NCI-H2227 treated with DMSO at 0.1 percent for 48 hours (cell line): ENCODE measurements at regions not wholly inside any gene's neighbourhood (a gene's known extent, or its start where the extent isn't known, plus 50 kb on each side); places are given as distances from the start of the nearest gene placed in this dataset.

Source experiments
- DNase-seq: peaks from one replicate; lab custom pipeline; 2025; lab: John Stamatoyannopoulos, UW

DNA sequence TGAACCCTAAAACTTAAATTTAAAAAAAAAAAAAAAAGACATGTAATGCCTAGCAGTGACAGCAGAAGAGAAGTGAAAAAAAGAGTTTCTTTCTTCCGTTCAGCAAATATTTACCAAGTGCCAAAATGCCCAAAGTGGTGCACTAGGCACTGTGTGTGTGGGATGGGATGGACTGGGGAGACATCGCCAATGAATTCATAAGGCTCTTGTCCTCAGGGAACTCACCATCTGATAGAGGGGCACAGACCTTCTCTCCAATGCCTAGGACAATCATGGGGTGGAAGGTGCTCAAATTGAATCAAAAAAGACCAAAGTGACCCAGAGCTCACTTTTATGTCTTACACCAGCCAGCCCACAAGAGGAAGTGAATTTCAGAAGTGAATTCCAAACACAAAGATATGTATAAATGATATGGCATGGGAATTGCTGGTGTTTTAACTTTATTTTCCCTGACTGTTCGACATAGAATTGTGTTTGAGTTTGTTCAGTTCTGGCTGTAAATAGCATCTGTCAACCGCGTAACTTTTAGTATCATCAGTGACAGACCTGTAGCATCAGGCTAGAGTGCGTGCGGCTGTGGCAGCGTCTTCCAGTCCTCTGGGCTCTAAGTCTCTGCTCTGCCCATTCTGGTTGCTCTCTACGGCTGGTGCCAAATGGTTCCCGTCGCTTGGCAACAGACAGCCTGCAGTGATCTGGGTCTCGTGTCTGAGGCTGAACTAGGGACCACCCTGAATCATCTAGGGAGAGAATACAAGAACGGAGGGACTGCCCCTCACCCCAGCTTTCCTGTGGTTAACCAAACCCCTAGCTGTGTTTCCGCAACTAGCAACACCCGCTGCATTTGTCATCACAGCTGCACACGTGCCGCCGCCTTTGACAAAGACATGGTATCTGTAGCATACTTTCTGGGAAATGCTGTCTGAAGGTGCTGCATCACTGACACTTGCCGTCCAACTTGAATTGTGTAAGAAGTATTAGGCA is 154.0 kb upstream of the THBS1 start:
- DNase-seq: peak; percentile 1

DNA sequence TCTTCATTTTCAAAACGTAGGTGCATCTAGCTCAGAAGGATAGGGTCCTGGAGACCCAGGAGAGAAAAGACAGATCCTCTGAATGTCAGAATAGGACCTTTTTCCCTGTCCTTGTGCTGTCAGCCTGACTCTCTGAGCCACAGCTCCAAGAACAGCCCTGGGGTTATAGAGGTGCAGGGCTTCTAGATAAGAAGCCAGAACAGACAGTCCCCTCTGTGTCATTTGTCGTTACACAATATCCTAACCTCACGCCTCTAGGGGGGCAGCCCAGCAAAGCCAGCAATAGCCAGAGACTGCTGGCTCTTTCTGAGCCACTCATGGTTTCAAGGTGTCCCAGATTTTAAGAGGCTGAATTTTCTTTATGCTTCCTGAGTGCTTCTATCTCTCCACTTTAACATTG is 153.2 kb upstream of the THBS1 start:
- DNase-seq: no peak

DNA sequence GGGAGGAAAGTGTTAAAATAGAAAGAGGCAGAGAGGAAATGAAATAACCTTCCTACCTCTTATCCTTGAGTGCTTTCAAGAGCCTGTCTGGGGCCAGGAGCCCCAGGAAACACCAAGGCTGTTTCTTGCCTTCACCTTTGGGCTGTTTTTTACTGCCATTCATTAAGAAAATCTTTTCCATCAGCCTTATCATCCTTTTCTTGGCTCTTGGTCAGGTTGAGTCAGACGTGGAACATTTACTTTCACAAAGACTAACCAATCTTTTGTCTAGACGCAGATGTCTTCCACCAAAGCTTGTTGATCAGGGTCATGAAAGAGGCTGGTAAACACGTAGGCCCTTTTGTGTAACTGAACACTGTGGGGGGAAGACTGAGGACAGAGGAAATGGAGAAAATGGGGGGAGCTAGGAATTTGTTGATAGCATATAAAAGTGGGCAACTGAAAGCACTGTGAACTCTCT is 151.0 kb upstream of the THBS1 start:
- DNase-seq: no peak

DNA sequence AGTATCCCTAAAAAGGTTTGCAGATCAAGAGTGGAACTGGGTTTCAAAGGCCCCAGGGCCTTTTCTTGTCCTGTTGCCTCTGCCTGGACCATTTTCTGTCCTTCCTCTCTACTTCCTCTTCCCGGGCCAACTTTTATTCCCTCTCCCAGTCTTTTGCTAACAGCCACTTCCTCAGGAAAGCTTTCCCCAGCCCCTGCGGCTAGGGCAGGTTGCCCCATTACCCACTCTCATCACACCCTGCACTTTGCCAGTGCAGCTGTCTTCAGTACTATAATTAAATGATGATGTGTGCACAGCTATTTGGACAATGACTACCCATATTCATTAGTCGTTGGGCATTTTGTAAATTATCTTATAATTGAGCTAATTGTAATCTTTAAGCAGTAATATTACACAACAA is 150.5 kb upstream of the THBS1 start:
- no peak for DNase-seq

DNA sequence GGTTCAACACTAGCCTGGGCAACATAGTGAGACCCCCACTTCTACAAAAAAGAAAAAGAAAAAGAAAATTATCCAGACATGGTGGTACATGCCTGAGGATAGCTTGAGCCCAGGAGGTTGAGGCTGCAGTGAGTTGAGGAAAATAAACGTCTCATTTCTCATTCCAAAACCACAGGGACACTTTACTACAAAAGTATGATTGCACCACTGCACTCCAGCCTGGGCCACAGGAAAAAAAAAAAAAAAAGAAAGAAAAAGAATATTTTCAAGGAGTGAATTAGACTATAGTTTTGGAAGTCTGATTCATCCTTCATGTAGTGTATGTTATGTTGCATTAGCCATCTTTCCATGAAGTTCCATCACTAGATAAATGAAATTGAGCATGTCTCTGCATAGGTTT is 149.5 kb upstream of the THBS1 start:
- no peak for DNase-seq

DNA sequence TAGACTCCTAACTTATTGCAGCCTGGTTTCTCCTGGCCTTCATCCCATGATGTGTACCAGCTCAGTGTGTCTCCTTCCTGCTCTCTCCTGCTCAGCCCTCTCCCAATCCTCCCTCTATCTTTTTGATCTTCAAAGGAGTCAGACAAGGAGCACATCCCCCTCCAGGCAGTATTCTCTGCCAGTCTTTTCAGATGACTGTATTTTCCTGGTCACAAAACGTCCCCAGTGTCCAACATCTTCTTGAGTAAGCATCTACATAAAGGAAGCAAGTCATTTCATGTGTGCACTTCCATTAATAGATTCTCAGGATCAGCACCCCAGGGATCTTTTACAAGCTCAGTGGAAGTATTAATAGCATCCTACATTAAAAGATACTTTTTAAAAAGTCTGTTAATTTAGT is 148.9 kb upstream of the THBS1 start:
- DNase-seq: no peak

DNA sequence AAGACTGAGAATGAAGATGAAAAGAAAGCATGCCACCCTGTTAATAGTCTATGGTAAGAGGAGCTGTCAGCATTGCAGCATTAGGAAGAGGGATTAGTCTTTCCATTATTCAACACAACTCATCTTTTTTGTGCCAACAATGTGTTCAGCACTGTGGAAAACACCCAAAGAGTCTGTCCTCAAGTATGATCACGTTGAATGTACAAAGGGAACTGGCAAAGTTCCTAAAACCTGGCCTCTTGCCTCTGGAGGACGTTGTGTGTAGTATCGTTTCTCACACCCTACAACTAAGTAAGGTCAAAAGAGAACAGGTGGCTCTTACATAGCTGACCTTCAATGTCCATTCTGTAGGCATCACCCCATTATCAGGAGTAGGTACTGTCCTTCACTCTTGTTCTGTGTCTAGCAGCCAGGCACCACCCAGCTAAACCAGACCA is 147.9 kb upstream of the THBS1 start:
- no peak for DNase-seq

DNA sequence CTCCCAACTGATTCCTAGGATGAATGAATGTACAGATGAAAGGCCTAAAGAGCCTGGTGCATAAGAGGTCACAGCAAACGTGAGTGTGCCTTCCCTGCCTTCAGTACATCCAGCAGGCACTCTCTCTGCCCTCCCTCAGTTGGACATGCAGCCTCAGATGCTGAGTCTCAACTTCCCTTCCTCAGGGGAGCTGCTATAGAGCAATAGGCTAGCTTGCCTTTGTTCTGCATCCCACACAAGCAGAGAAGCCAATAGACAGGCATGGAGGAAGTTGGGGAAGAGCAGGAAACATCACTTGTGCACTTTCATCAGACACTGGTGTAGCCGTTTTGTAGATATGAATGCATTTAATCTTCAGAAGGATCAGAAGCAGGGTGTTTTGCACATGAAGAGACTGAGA is 147.5 kb upstream of the THBS1 start:
- DNase-seq: no peak

DNA sequence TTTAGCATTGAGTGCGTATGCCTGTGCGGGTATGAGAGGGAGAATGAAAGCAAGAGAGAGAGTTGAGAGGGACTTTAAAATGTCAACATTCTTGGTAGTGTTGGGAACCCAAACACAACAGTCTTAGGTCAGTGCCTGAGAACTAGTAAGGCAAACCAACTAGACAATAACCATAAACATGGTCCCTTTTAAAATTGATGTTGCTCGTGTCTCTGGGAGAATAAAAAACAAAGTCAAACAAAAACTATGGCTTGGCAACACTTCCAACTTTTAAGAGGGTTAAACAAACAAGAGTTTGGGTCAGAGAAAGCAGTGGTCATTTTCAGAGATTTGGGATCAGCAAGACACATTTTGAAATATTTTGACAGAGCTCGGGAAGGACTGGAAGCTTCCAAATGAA is 146.7 kb upstream of the THBS1 start:
- DNase-seq: no peak

DNA sequence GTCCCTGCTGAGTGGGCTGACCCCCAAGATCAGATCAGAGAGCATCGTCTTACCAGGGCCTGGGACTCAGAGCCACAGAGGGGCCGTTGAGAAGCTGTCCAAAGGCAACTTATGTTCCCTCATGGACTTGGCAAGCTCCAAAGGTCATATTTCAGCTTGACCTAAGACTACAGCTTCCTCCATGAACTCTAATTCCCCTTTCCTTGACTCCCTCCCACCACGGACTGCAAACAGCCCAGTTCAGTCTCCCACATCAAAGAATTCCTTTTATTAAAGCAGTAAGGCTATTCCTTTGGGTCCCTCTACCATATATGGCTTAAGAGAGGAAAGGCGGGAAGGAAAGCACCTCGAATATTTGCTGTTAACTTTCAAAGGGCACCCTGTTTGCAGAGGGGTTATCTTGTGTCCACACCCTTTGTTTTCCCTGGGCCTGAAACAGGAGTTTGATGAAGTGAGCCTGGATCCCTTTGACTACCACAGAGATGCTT is 146.1 kb upstream of the THBS1 start:
- no peak for DNase-seq

DNA sequence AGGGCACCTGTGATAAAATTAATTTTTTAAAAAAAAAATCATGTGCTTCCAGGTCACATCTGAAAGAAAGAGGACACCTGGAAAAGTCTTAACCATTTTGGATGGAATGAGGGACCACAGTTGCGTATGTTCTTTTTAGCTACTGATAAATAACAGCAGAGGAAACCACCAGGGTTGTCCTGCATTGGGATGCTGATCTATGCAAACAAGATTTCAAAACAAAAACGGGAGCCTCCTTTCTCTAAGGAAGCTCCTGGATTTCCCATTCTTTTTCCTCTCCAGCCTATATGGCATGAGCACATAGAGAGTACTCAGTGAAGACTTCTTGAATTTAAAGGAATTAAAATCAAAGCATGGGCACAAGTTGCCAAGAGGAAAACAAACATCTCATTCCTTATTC is 145.6 kb upstream of the THBS1 start:
- no peak for DNase-seq

DNA sequence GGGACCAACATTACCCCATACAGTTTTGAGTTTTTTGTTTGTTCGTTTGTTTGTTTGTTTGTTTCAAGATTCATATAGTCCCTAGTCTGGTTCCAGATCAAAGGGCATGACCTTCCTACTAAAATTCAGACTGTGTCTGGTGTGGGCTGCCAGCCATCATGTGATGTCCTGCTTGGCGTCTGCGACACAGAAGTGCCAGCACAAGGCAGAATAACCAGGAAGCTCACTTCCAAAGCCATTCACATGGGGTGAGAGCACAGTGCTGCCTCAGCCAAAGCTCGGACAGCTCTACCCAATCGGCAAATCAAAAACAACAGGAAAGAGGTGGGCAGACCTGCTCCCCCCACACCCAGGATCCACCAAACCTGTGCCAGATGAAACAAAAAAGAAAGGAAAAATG is 142.6 kb upstream of the THBS1 start:
- DNase-seq: no peak

DNA sequence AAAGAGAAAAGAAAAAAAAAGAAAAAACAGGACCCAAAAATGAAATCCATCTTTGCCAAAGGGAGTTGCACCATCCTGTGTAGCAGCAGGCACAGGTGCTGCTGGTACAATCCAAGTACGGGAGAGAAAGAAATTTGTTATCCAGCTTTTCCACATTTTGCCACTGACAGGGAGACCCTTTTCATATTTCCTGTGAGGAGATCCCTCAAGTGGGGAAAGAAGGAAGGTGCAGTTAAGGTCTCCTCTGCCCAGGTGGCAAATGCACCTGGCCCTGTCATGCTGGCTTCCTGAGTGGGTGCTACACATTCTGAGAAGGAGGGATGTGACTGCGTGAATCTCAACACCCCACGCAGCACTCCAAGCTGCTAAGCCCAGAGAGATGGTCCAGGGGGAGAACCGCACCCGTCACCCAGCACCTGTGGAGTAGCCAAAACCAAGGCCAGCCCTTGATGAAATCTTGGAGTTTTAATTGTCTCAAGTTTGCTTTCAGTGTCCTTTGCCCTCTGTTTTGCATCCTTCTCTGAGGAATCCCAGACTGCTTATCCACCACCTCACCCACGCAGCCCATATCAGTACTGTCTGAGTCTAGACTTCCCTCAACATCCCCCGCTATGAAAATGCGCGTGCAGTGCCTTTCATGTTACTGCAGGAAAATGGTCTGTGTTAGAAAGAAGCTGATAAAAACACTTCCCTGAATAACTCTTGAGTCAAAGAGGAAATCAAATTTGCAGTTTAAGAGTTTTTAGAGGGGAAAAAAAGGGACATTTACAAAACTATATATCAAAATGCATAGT is 141.9 kb upstream of the THBS1 start:
- no peak for DNase-seq

DNA sequence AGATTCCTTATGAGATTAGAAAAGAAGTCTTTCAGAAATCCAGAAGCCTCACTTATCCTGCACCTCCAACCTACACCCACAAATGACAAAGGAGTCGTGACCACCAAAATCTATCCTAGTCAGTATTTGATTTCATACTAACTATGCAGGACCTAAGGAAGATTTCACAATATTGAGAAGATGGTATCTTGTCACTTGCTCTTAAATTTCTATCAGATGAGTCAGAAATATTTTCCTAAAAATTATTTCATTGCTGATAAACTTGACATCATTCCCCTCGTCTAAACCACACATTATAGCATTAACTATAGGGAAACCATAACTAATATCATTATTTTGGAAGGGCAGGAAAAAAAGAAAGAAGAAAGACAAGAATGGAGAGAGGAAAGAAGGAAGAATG is 138.0 kb upstream of the THBS1 start:
- DNase-seq: no peak

DNA sequence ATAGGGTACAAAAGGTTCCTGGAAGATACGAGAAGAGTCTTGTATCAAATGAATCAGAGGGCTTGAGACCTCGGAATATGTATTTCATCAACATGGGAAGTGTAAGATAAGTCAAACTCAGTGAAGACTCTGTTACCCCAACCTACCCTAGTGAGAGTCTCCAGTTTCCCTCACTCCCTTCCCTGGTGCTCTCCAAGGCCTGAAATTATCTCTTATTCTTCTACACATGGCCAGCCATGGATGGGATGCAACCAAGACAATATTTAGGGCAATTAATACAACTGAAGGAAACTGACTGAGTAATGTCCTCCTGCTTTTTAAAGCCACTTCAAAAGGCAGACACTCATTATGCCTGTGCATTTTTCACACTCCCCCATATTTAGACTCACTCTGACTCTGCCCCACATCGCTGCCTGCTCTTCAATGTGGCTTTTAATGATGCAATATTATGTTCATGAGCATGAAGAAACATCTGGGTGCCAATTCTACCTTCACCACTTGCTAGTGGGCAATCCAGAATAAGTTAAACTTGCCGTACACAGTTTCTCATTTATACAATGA is 137.1 kb upstream of the THBS1 start:
- no peak for DNase-seq

DNA sequence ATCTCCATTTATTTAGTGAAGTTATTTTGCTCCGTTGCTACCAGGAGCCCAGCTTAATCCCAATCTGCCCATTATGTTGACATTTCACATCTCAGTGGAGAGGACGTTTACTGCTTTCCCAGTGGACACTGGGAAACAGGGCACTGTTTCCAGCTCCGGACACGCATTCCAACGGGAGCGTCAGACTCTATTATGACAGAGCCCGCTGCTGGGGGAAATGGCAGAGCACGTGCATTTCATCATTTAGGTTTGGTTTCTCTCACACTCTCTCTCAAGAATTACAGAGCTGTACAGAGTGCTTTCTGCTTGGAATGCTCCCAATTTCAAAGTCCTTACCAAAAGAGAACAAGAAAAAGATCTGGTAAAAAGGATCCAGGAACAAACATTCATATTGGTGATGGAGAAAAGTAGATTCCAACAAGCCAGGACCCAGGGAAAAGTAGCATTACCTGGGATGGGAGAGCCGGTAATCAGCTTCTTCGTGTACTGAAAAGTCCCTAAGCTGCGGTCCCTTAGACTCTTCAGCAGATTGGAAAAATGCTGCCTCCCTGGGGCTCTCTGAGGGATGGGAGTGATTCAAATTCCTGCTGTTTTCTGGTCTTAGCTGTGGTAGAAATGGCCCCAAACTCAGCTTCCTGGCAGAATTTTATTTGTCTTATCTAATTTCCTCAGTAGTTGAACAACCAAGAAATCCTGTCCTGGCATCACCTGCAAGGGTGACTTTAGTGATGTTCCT is 136.0 kb upstream of the THBS1 start:
- no peak for DNase-seq

DNA sequence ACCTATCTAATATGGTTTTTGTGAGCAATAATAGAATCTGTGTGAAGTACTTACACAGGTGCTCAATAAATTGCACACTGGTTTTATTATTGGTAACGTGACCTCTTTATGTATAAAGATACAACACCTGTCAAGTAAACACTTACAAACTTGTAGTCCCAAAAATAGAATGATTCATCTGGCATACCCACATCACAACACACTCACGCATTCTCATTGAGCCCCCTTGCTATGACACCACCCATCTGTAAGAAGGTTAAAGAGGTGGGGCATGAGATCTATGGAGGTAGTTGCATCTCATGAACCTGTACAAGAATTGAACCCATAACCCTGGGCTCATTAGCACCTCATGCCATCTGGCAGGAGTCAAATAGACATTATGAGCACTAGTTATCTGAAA is 134.9 kb upstream of the THBS1 start:
- DNase-seq: no peak

DNA sequence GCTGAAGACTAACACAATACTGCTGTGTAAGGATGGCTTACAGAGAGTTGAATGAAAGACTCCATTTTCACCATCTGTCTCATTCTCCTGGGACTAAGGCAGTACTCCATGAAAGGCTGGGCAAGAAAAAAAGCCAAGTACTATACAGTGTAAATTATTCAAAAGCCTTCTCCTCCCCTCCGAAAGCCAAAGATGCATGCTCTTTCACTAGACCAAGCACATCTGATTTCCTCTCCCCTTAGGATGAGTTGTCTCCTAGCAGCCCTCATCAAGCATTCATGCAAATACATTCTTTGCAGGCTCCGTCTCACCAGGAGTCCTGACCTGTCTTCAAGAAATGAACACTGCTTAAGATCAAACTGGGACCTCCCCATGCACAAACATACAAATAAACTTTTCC is 133.5 kb upstream of the THBS1 start:
- no peak for DNase-seq

DNA sequence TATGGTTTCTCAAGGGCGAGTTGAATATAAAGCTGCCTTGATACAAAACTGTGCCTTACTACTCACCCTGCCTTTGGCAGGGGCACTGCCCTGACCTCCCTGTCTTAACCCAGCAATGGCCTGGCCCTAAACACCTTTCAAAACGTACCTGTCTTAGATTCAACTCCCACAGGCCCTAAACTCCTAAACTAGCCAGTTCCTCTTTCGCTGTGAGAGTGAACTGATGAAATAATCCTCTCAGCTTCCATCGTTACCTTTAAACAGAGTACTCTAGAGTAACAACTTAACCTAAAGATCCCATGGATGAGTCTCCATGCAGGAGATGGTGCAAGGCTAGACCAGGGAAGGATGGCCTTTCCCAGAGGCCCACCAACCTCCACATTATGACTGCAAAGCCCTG is 133.0 kb upstream of the THBS1 start:
- DNase-seq: no peak

DNA sequence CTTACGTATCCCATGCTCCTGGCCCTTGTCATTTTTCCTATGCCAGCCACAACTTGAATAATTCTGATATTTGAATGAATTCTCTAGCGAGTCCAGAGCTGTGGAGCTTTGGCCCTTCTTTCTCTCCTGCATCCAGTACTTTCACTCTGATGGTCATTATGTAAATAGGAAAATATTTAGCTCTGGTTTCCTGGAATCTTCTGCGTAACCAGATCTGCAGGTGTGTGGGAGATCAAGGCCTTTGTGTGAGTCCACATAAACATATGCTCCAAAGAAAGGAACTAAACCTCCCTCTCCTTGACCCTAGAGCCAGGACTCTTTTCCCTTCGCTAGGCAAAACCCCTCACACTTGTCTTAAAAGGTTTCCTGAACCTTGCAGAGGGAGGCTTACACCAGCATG is 132.5 kb upstream of the THBS1 start:
- no peak for DNase-seq

DNA sequence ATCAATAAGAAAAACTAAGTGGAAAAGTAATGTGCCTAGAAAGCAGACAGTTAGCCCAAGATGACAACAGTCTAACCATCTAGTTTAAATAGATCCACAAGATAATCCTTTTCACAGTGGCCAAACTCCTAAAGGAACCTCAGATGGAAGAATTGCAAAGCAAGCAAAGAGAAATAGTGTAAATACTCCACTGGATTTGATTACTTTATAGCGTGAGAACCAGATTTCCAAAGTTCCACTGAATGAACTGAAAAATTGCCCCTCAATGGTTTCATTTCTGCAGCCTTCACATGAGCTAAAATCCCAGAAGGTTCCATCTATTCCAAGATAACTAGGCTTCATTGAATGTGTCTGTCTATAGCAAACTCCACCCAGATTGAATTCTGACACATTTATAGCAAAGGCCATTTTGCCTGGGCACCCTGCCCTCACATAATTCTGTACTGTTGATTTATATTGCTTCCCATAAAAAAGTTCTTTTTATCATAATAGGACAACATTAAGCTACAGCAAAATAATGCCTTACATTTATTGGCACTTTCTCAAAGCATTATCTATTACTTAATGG is 129.7 kb upstream of the THBS1 start:
- no peak for DNase-seq

DNA sequence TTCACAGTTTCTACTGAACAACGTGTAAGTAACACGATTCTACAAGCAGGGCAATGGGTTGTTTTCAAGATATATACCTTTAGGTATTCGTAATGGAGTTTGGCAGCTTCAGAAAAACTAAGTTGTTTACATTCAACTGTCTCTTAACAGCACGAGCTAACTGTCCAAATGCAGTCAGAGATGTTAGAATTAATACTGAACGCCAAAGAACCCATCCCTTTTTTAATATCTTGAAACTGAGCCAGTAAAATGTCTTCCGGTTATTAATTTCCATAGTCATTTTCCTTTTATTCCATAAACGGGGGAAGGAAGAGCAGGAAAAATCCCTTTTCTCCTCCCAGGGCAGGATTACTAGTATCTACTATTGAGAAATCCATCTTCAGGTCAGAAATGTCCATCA is 129.0 kb upstream of the THBS1 start:
- no peak for DNase-seq
